Upper lobe of left lung (tissue), 4 donors: ENCODE measurements at regions not wholly inside any gene's neighbourhood (a gene's known extent, or its start where the extent isn't known, plus 50 kb on each side); places are given as distances from the start of the nearest gene placed in this dataset.

Experiments
- CTCF ChIP-seq, 6 experiments: fragments of 450-650 bp in 4 of 6; fragments of 200-600 bp in 2 of 6; sonication (generic) in 2 of 6; IDR thresholded peaks; one replicate each; pipeline ENCODE4 v1.5.1; 2016 to 2019; ENCODE audit warnings: antibody characterized with exemption in 6 of 6
- EP300 ChIP-seq, 4 donors: sonication (generic); formaldehyde crosslinking; IDR thresholded peaks; one replicate each; pipeline ENCODE4 v1.5.1; 2017; ENCODE audit warnings: antibody characterized with exemption in 4 of 4, control low read depth in 2 of 4
- POLR2AphosphoS5 ChIP-seq, 2 donors: sonication (generic); formaldehyde crosslinking; IDR thresholded peaks; one replicate each; pipeline ENCODE4 v1.5.1; 2017; ENCODE audit warnings: antibody characterized with exemption in 2 of 2

- TF ChIP-seq EP300 (IDR thresholded peaks at IDR 0.05) (no peak), CTCF (IDR thresholded peaks at IDR 0.05) (no peak), POLR2AphosphoS5 (IDR thresholded peaks at IDR 0.05) (no peak)
Measured at GRCh38 chr16:55248494-55248893, 75.5 kb upstream of the IRX6 start.
